Uterus (tissue), 2 donors: ENCODE measurements at regions not wholly inside any gene's neighbourhood (a gene's known extent, or its start where the extent isn't known, plus 50 kb on each side); places are given as distances from the start of the nearest gene placed in this dataset.

Source experiments
- POLR2A ChIP-seq, 2 donors: fragments of 450-650 bp; IDR thresholded peaks; one replicate each; pipeline ENCODE4 v1.6.1; 2016; ENCODE audit warnings: antibody characterized with exemption in 2 of 2, mild to moderate bottlenecking in 1 of 2, moderate library complexity in 1 of 2
- TF ChIP-seq, protein P1 (sequence below), 4 experiments: fragments of 200-600 bp in 2 of 4; fragments of 450-650 bp in 2 of 4; sonication (generic) in 2 of 4; IDR thresholded peaks; one replicate each; pipeline ENCODE4 v1.5.1; 2016 to 2019; ENCODE audit warnings: antibody characterized with exemption in 4 of 4, mild to moderate bottlenecking in 2 of 4, moderate library complexity in 1 of 4

DNA sequence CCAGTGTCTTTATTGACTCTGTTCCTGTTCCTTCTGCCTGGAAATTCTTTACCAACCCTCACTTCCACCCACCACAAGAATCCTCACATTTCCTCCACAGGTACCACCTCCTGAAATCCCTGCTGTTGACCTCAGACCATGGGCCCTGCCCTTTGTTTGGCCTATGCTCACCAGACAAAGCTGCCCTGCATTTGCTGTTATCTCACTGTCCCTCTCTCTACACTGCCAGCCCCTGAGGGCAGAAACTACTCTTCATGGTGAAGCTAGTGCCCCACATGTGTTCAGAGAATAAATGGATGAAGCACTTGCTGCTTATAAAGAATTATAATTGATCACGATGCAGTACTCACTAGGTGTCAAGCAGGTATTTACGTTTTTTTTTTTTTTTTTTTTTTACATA is 608.4 kb downstream of the TSN start:
- TF ChIP-seq, protein P1, sequence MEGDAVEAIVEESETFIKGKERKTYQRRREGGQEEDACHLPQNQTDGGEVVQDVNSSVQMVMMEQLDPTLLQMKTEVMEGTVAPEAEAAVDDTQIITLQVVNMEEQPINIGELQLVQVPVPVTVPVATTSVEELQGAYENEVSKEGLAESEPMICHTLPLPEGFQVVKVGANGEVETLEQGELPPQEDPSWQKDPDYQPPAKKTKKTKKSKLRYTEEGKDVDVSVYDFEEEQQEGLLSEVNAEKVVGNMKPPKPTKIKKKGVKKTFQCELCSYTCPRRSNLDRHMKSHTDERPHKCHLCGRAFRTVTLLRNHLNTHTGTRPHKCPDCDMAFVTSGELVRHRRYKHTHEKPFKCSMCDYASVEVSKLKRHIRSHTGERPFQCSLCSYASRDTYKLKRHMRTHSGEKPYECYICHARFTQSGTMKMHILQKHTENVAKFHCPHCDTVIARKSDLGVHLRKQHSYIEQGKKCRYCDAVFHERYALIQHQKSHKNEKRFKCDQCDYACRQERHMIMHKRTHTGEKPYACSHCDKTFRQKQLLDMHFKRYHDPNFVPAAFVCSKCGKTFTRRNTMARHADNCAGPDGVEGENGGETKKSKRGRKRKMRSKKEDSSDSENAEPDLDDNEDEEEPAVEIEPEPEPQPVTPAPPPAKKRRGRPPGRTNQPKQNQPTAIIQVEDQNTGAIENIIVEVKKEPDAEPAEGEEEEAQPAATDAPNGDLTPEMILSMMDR (IDR thresholded peaks at IDR 0.05): no peak
- TF ChIP-seq POLR2A (IDR thresholded peaks at IDR 0.05): no peak
